Fibroblast of skin of left biceps (primary cell): ENCODE measurements at regions not wholly inside any gene's neighbourhood (a gene's known extent, or its start where the extent isn't known, plus 50 kb on each side); places are given as distances from the start of the nearest gene placed in this dataset.
A peak's percentile ranks its signal among the peaks of the same experiment; 100 is the strongest.
"Not testable (repeated sequence)": the region's sequence is repeated elsewhere in the genome, so short reads cannot be mapped to it uniquely, and the experiment has no call there.

Experiments used
- DNase-seq, 2 experiments: peaks; one replicate each; pipeline ENCODE4 v3.0.0-alpha.2; 2013; ENCODE audit warnings: low read depth in 2 of 2

DNA sequence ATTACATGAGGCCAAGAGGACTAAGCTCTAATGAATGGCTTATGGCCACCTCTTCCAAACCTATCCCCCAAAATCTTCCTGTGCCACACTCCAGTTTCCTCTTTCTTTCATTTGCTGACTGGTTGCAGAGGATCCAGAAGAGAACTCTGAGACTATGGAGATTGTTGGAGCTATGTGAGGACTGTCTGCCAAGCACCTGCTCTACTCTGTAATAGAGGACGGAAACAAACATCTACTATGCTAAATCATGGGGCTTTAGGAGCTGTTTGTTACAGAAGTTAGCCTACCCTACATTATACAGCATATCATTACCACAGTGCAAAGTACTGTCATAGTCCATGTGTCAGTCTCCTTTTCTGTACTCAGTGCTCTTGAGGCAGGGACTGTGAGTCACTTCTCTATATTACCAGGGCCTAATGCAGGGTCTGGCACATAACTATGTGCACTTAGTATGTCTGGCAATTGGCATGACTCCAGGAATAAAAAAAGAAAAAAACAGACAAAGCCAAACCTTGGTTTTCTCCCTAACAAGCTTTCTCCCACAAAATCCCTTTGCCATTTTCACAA is 95.1 kb downstream of the RPAP3 start:
- no peak for DNase-seq

DNA sequence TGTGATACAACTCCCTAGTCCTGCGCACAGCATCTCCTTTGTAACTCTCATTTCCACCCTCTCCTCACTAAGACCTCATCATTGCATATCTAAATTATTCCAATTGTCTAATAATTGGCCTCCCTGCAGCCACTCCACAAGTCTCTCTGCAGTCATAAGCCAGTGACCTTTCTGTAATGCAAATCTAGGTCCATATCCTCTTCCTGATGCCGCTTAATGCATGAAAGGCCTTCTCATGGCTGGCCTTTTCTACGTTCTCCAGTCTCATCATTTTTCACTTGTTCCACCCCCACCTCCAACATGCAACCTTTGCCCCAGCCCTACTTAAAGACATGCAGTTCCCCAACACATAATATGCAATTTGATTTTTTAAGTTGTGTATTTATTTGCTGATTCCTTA is 96.0 kb downstream of the RPAP3 start:
- no peak for DNase-seq

DNA sequence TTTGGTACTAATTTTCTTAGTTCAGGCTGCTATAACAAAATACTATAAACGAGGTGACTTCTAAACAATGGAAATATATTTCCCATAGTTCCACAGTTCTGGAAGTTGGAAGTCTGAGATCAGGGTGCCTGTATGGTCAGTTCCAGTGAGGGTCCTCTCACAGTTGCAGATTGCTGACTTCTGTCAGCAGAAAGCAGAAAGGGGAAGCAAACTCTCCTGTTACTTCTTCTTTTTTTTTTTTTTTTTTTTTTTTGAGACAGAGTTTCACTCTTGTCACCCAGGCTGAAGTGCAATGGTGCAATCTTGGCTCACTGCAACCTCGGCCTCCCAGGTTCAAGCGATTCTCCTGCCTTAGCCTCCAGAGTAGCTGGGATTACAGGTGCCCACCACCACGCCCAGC is 97.2 kb downstream of the RPAP3 start:
- not testable (repeated sequence) for DNase-seq

DNA sequence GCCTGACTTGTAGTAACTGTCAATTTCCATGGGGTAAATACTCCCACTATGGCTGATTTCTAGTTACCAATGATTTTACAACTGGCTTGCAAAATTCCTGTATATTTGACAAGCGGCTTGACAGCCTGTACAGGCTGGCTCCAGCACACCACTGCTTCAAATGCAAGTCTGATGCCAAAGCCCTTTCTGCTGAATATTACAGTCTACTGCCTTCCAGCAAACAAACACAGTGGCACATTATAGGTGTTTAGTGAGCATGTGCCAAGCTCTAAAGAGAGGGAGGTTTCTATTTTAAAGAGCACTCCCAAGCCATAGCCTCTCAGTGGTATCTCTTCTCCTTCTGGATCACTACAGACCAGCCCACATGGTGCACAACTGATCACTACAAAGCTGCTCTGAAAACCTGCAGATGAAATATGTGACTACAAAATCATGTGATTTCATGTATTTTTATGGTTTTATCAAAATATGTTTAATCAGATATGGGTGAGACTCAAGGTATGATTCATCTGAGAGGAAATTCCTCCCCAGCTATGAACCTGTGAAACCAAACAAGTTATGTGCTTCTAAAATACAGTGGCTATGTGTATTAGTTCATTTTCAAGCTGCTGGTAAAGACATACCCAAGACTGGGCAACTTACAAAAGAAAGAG is 101.5 kb downstream of the RPAP3 start:
- no peak for DNase-seq

DNA sequence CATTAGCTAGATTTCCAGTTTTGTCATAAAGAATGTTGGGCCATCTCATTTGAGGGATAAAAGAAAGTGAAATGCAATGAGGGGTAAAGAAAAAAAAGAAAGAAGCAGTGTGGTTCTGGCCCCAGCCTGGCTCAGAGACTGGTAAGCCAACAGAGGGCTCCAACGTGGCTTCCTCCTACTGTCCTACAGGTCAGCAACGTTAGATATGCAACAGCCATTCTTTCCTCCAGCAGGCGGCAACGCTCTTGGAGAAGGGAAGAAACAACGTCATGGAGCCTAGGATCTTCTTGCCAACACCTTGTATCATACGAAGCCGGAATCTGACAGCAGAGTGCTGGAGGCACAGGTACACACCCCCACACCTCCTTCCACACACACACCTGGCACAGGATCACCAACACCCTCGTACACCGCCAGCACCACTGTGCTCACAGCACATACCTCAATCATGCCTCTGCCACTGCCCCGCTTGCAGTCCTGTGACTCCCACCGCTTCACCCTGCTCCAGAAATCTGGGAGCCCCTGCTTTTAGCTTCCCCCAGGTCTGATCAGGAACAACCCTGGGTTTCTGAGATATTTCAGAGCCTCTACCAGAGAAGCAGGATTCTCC is 102.8 kb downstream of the RPAP3 start:
- no peak for DNase-seq

DNA sequence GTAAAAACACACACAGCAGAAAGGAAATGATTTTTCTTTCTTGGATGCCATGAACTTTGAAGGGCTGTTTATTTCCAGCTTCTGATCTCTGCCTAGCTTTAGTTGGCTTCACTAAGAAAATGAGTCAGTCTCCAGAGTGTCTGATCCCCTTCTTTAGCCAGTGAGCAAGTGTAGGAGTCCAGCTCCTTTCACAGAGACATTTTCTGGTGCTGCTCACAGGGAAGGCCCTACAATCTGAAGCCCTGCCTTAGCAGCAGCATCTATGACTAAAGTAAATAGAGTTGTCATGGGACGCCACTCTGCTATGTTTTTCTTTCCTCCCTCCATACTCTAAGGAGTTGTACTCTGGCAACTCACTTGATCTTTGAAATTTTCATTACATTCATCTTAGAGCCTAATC is 103.5 kb downstream of the RPAP3 start:
- DNase-seq = no peak

DNA sequence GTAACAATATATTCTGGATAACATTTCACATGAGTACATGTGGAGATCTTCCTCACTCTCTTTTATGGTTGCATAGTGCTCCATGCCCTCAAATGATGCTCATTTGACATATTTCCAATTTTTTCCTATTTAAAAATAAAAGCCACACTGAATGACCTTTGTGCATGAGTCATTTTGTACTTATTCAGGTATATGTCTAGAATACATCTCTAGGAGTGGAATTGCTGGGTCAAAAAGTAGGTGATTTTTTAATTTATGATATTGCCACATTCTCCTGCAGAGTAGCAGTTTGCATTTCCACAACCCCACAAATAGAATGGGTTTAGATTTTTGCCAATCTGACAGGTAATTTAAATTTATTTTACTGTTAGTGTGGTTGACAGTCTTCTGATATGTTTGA is 104.8 kb downstream of the RPAP3 start:
- no peak for DNase-seq

DNA sequence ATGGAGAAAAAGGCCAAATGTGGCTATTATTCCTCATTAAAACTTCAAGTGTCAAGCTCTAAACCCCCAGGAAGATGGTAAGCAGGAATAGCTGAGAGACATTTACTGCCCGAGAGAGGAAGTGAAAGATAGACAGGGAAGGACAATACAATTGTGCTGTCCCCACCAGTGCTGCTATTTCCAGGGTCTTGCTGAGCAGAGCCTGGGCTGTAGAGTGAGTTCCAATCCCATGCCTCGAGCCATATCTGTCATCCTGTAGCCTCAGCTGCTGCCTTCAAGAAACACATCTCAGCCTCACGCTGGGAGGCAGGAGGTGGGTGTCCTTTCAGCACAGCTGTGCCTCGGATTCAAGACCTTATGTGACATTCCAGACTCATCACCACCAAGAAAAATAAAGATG is 114.0 kb downstream of the RPAP3 start:
- no peak for DNase-seq

DNA sequence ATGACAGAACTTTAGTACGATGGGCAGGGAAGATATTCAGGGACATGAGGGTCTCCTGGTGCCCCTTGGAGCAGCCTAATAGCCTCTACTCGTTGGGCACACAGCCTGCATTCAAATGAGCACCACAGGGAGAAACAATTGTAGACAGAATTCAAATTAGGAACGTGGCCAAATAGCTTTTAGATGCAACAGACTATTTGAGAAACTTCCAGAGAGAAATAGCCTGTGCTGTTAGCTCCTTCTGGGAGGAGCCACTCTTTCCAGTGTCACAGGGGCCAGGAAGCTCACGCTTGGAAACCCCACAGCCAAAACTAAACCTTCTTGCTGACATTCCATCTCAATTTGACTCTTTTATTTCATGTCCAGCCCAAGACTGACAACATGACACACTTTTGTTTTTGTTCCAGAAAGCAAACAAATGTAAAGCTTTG is 114.5 kb downstream of the RPAP3 start:
- DNase-seq = peak in 1 of 2 experiments; percentile 4

DNA sequence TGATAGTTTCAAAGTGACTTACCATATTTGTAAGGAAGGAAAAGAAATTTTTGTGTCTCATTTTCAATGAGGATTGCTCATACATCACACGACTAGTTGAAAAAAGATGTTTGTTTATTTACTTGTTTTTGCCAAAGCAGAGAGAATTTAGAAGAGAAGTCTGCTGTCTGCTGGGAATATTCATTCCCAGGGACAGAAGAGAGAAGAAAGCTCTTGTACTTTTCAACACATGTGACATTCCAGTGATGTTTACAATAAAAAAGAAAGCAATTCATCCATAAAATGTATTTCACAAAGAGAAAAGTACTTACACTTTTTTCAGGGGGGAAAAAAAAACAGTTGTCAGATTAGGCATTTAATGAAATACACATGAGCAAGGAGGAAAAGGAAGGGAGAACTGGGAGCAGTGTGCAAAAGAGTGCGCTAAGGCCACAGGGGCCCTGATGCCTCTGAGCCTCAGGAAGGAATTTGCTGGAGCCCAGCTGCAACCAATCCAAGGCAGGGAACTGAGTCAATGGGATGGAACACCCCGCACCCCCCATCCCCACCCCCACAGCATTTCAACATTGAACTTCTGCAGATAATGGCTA is 115.0 kb downstream of the RPAP3 start:
- DNase-seq = peak in 1 of 2 experiments; percentile 16

DNA sequence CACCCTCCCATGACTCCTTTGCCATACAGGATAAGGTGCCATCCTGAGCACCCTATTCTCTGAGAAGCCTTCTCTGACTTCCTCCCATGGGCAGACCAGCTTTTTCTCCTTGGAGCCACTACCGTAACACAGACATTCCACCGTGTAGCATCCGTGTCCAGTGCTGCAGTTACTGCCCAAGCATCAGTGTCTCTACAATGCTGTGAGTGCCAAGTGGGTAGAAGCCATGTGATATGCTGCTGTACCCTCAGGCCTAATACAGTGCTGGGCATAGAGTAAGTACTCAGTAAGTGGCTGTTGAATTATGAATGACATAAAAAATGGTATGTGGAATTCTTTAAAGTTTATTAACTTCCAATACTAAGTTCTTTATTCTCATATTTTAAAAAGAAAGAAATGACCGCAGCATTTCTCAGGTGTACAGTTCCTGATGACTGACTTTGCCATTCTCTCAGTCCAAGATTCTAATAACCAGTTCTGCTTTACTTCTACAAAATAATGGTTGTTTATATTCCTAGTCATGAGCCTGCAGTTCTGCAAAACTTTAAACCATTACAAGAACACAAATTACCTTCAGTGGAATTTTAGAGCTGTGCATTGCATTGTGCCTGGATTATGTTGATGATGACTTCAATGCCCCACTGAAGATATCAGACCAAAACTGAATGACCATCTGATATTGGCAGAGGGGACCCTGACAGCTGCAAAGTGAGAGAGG is 118.7 kb downstream of the RPAP3 start:
- DNase-seq = no peak

DNA sequence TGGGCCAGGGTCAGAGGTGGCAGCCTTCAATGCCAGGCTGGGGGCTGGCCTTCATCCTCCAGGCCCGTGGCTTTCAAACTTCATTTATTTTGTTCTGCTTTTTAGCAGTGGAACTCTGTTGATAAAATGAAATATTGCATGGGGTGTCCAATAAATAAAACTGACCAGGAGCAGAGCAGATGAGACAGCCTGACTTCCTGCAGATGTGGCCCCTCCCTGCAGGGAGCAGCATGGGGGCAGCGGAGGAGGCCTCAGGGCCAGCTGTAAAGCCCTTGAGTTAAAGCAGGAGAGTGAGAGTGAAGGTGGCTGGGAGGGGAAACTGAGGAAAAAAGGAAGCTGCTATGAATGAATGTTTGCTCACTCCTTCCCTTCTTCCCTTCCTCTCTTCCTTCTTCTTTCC is 120.3 kb downstream of the RPAP3 start:
- no peak for DNase-seq

DNA sequence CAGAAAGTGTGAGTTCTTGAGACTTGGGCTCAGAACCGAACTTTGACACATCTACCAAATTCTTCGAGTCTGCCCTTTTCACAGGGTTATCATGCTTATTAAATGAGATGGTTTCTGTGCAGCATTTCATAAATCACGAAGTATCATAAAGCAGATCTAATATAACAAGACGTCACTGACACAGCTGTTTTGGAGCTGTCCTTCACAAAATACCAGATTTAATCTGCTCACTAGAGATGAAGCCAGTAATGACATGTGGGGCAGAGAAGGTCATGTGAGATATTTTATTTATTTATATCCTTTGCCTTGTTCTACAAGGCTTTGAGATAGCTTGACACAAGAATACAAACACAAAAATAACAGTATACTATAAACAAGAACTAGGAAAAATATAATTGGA is 127.0 kb downstream of the RPAP3 start:
- no peak for DNase-seq

DNA sequence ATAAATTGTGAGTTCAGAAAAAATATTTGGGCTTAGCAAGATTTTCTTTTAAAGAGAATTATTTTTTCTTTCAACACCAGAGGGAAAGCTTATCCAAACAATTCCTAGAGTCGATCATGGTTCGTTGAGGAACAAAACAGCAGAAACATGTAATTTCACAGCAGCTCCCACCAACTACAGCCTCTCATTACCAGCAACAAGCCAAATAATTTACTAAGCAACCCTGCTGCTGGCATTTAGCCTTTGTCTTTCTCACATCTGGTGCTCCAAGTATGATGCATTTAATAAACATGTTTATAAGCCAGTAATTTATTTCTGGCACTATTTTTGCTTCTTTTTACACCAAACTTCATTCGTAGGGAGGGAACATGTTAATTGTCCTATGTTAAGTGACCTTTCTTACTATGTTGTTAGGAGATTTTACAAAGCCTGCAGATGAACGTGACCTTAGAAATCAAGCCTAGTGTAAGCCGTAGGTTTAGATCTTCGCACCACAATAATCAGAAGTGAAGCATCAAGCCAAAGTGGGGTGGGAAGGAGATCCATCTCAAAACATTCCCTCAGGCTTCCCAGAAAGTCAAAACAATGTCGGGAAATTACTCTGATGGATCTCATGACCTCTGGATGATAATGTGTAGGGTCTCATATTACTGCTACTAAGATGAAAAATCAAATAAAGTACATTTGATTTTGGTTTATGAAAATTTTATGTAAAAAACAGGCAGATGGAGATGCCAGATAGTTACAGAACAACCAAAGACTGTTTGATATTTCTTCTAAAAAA is 128.4 kb downstream of the RPAP3 start:
- DNase-seq = no peak

DNA sequence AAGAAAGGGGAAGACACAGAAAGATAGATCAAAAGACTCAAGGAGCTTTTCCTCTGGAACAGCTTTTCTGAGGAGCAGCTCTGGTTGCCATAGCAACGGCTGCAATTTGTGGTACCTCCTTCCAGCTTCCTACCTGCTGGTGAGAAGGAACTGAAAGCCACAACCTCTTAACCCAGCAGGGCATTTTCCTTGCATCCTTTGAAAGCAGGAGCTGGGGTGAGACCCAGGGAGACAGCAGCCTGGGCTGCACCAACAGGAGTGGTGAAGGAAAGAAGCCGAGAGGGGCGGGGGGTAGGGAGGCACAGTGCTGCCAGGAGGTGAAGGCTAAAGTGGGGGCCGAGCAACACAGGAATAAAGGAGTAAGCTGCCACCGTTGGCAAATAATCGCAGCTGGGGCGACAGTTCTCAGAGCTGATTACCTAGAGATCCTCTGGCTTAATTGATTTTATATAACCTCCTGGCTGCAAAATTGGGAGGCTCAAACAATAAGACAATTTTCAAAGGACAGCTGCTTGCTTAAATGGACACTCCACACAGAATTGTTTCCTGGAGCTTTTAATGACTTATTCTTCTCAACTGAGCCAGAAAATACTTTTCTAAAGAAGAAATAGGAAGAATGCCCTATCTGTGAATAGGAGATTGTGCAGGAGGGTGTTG is 129.4 kb downstream of the RPAP3 start:
- no peak for DNase-seq

DNA sequence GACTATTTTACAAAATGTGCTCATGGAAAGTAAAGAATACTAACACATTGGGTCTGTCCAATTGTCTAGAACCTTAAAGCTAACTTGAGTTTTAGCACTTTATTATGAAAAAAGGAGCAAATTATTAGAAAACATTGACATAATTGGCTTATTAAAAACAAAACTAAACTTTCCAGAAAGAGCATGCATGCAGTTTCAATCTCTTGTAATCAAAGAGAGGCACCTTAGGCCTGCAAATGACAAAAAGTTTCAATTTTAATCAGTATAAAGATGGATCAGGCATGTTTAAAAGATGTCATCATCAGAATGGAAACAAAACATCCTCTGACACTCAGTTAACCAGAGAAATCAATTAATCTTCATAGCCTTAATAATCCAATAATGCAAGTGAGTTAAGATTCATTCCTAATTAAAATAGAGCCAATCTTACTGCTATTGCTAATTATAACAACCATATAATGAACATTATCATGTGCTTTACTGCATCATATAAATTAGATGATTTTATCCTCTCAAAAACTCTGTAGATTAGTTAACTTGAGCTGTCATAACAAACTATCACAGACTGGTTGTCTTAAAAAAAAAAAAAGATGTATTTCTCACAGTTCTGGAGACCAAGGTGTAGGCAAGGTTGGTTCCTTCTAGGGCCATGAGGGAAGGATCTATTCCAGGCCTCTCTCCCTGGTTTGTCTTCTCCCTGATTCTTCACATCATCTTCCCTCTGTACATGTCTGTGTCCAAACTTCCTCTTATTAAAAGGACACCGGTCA is 131.4 kb downstream of the RPAP3 start:
- DNase-seq = no peak

DNA sequence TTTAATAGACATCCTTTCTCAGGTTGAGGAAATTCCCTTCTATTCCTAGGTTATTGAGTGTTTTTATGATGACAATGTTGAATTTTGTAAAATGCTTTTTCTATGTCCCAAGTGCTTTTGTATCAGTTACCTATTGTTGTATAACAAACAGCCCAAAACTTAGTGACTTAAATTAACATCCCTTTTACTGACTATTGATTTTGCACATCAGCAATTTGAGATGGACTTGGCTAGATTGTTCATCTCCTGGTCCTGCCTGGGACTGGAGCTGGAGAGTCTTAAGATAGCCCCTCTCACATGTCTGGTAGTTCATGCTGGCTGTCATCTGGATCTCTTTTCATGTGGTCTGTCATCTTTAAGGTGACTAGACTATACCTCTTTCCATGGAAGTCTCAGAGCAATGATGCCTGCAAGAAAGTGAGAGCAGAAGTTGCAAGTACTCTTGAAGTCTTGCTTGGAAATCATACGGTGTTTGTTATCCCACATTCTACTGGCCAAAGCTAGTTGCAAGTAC is 132.6 kb downstream of the RPAP3 start:
- DNase-seq = no peak

DNA sequence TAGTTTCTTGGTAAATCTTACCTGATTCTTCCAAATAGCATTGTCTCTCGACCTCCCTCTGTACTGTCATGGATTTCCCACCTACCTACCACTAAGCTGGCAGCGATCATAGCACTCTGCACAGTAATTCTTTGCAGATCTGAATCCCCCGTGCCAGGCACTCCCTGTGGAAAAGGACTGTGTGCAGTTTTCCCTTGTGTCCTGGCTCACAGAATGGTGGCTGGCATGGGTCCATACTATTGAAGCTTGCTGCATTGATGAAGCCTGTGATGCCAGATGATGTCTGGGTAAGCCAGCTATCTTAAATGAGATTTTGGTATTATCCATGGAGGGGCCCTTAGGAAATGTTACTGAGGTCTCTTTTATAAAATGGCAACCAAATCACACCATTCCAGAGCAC is 135.7 kb downstream of the RPAP3 start:
- no peak for DNase-seq

DNA sequence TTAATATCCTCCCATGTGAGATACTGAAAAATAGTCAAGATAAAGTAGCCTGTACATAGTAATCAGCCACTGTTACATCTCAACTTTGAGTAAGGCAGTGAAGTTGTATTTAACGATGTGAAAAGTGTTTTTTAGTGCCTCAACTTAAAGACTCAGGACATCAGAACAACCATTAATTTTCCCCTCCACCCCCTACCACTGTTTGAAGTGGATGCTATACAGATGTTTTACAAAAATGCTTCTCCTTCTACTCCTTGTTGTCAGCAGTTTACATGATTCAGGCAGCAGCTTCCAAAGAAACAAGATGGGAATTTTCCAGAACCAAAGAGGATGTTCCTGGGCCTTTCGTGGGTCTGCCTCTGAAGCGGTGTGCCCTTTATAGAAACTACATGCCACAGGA is 143.6 kb downstream of the RPAP3 start:
- DNase-seq = no peak

DNA sequence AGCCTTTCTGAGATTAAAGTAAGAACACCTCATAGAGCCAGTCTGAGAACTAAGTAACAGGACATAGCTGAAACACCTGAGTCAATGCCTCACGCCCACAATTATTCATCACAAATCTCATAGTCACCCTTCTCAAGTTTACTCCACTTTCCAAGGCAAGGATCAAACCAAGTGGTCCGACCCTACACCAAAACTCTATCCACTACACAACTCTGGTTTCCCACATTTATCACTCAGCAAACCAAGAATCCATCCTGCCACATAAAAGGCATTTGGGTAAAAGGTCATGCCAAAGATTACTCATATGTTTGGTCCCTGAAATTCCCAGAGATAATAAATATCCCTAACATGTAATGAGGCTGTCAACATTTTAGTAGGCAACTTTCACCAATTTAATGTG is 144.1 kb downstream of the RPAP3 start:
- no peak for DNase-seq
